GM12872 (cell line): ENCODE measurements at regions not wholly inside any gene's neighbourhood (a gene's known extent, or its start where the extent isn't known, plus 50 kb on each side); places are given as distances from the start of the nearest gene placed in this dataset.

ENCODE experiments used
- TF ChIP-seq, protein P1 (sequence below): IDR thresholded peaks from 3 replicates; pipeline ENCODE4 v1.5.1; 2011; ENCODE audit warnings: low read depth, mild to moderate bottlenecking, low read length, moderate library complexity; ENCODE audit not compliant: insufficient read depth

DNA sequence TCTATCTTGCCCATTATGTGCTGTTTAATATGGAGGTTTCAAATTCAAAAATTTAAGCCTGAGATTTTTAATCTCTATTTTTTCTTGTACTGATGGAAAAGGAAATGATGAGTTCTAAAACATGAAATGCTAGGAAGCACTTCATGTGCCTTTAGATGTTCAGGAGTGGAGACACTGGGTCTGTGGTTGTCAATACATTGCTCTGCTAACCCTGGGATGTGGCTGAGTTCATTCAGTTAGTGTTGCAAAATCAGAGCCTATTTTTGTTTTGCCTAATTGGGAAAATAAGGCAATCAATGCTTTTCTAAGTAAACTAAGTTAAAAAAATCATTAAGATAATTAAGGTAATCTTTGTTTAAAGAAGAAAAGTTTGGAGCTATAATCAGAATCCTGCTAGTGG, 83.1 kb downstream of the DIPK2A start:
- TF ChIP-seq, protein P1, sequence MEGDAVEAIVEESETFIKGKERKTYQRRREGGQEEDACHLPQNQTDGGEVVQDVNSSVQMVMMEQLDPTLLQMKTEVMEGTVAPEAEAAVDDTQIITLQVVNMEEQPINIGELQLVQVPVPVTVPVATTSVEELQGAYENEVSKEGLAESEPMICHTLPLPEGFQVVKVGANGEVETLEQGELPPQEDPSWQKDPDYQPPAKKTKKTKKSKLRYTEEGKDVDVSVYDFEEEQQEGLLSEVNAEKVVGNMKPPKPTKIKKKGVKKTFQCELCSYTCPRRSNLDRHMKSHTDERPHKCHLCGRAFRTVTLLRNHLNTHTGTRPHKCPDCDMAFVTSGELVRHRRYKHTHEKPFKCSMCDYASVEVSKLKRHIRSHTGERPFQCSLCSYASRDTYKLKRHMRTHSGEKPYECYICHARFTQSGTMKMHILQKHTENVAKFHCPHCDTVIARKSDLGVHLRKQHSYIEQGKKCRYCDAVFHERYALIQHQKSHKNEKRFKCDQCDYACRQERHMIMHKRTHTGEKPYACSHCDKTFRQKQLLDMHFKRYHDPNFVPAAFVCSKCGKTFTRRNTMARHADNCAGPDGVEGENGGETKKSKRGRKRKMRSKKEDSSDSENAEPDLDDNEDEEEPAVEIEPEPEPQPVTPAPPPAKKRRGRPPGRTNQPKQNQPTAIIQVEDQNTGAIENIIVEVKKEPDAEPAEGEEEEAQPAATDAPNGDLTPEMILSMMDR, result no peak

DNA sequence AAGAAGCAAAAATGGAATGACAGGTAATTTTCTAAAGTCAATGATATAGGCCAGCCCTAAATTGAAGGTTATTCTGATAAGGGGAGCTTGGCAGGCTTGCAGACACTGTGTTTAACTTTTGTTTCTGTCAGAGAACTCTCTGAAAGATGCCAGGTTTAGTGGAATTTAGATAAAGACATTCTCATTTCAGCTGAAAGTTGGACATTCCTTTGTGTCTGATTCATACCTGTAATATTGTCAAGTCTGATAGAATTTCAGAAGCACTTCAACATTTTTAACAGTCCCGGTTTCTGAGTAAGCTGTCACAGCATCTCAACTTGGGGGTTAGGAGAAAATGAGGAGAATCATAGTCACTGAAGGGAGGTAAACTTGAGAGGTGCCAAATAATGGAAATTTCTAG, 84.0 kb downstream of the DIPK2A start:
- TF ChIP-seq, protein P1, result no peak

DNA sequence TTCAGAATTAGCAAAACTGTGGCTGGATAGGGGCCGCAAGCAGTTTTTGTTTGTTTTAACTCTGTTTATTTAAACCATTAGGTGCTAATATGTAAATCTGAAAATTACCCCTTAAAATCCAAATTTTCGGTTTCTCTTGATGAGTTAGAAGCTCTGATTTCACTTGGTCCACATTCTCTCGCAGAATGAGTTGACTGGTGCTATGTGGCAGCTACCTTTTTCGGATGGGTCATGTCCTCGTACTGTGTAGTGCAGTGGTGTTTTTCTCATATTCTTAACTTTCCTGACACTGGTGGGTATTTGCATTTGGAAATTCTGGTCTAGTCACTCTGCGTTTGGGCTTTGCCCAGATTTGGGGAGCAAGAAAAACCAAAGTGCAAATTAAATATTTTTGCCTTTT, 87.1 kb downstream of the DIPK2A start:
- TF ChIP-seq, protein P1, result no peak

DNA sequence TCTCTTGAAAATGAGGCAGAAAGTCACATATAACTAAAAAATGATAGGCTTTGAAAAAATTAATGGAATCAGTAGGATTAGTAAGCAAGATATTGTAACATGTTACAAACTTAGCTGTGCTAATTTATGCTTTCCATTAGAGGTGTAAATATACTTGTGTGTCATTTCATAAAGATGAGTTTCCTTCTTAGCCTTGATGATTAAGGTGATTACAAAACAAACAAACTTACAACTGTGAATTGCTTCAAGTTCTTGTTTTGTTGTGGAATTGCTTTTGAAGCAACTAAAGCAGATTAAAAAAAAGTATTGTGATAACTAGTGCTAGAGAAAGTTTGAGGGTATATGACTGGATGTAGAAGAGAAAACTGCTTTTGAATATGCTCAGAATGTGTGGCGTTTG, 87.9 kb downstream of the DIPK2A start:
- TF ChIP-seq, protein P1, result no peak

DNA sequence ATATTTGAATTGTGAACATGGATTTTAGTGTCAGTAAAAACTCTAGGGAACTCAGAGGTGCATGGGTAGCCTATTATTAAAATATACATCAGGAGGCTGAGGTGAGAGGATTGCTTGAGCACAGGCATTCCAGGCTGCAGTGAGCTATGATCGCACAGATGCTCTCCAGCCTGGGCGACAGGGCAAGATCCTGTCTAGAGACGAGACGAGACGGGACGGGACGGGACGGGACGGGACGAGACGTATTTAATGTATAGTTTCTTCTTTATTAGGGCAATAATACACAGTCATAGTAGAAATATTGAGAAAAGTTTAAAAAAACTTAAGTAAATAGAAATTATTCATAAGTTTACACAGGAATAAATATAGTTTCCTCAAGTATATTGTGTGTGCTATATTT, 89.3 kb downstream of the DIPK2A start:
- TF ChIP-seq, protein P1, result no peak

DNA sequence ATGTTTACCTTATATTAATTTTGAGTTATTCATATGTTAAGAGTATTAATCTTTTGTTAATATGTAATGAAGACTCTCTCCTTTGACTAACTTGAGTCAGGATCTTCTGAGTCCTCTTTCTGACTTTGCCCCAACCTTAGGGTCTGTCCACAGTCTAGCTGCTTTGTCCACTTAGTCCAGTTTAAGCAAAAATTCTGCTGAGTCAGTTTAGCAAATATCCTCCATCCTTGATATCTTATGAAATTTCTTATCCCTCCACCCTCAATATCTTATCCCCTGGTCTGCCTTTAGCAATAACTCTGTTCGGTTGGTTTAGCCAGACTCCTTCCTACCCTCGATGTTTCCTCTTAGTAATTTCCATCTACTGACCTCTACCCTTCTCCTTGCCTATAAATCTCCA, 91.7 kb downstream of the DIPK2A start:
- TF ChIP-seq, protein P1, result no peak

DNA sequence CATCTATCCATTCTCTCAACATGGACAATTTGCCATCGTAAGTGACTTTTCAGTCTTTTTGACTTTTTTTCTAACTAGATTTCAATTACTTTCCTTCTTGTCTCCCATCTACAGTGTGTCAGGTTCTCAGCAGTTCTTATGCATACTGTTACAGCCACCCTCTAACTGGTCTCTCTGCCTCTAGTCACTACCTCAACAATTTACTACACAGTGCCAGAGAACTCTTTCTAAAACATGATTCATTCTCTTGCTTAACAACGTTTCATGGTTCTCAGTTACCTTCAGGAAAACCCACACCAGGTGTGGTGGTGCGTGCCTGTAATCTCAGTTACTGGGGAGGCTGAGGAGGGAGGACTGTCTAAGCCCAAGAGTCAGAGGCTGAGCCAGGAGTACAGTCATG, 95.4 kb downstream of the DIPK2A start:
- TF ChIP-seq, protein P1, result no peak

DNA sequence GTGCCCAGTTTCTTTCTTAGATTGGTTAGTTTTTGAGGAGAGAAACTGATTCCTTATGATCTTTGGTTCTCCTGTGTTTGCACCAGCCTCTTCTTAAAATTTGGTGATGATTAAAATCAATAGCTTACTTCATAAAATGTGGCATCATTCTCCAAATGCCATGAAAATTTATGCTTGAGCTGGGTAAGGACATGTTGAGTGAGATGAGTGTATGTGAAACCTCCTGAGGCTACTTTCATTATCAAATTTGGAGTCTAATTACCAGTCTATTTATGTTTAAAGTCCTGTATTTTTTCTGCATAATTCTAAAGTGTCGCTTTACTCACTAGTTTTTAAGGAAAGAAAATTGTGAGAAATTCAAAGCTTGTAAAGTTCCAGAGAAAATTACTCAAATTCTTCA, 102.1 kb downstream of the DIPK2A start:
- TF ChIP-seq, protein P1, result no peak
